ENCODE measurements at regions not wholly inside any gene's neighbourhood (a gene's known extent, or its start where the extent isn't known, plus 50 kb on each side); places are given as distances from the start of the nearest gene placed in this dataset.
"Not testable (repeated sequence)": the region's sequence is repeated elsewhere in the genome, so short reads cannot be mapped to it uniquely, and the experiment has no call there.

GRCh38 chr1:67482733-67483482 lies 52.7 kb upstream of the SERBP1 start:
- DNase-seq: no peak

- peak; percentile 40 for DNase-seq
These were observed 54.3 kb upstream of the SERBP1 start for GRCh38 chr1:67484492-67484891.

- no peak for DNase-seq
These were observed 55.0 kb upstream of the SERBP1 start for GRCh38 chr1:67485046-67485811.

- no peak for DNase-seq
These were observed 59.4 kb upstream of the SERBP1 start for GRCh38 chr1:67489643-67490042.

- DNase-seq: no peak
These were observed 61.1 kb upstream of the SERBP1 start for GRCh38 chr1:67491280-67491679.

- DNase-seq: no peak
These were observed 62.9 kb upstream of the SERBP1 start for GRCh38 chr1:67493148-67493547.

GRCh38 chr1:67495327-67495726 lies 65.1 kb upstream of the SERBP1 start:
- no peak for DNase-seq

GRCh38 chr1:67496329-67496728 lies 66.1 kb upstream of the SERBP1 start:
- DNase-seq: no peak

- DNase-seq: peak; percentile 88
These were observed 70.3 kb upstream of the SERBP1 start for GRCh38 chr1:67500413-67500959.

GRCh38 chr1:67503974-67504373 lies 73.8 kb upstream of the SERBP1 start:
- DNase-seq: no peak

GRCh38 chr1:67513392-67514294 lies 83.4 kb upstream of the SERBP1 start:
- not testable (repeated sequence) for DNase-seq

- no peak for DNase-seq
These were observed 84.1 kb upstream of the SERBP1 start for GRCh38 chr1:67514300-67514699.

- no peak for DNase-seq
These were observed 84.6 kb upstream of the SERBP1 start for GRCh38 chr1:67514786-67515185.

- DNase-seq: no peak
These were observed 85.3 kb upstream of the SERBP1 start for GRCh38 chr1:67515324-67516080.

- no peak for DNase-seq
These were observed 86.8 kb upstream of the SERBP1 start for GRCh38 chr1:67517046-67517445.

- DNase-seq: peak; percentile 19
These were observed 91.8 kb upstream of the SERBP1 start for GRCh38 chr1:67522001-67522441.

- DNase-seq: no peak
These were observed 92.6 kb upstream of the SERBP1 start for GRCh38 chr1:67522793-67523192.

GRCh38 chr1:67524143-67525052 lies 94.2 kb upstream of the SERBP1 start:
- DNase-seq: no peak

- no peak for DNase-seq
These were observed 95.0 kb upstream of the SERBP1 start for GRCh38 chr1:67525053-67525760.

GRCh38 chr1:67528141-67528540 lies 97.9 kb upstream of the SERBP1 start:
- no peak for DNase-seq

Data from left kidney (tissue), 1 donor.